AML-193 (cell line): ENCODE measurements at regions not wholly inside any gene's neighbourhood (a gene's known extent, or its start where the extent isn't known, plus 50 kb on each side); places are given as distances from the start of the nearest gene placed in this dataset.

ENCODE experiments used
- DNase-seq, 2 experiments: peaks; one replicate each; lab custom pipeline; 2025; lab: John Stamatoyannopoulos, UW

DNA sequence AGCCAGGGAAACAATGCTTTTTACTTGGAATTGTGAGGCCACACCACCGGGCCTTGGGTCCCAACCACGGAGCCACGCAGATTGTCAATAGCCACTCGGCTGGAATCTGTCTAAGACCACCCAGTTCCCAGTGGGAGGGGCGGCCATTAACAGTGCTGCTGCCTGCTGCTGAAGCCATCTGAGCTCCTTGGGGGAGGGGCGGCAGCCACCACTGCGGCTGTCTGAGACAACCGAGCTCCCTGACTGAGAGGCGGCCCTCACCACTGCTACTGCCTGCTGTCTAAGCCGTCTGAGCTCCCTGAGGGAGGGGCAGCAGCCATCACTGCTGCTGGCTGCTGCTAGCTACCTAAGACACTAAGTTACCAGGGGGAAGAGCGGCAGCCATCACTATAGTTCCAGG lies 64.3 kb downstream of the DMRTA2 start:
- no peak for DNase-seq

DNA sequence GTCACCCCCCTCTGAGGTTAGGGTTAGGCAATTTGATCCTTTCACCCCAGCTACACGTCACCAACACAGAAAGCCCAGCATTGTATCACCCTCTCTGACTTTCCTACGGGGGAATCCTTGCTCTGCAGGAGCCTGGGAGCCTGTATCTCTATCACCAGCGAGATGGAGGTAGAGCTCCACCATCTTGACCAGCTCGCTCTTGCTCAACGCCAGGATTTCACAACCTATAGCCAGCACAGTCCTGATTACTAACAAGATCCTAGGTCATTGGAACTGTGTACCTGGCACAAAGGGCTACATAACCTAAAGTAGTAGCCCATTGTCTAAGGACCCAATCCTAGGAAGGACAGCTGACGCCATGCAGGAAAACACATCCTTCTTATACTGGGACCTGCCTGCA lies 66.1 kb downstream of the DMRTA2 start:
- no peak for DNase-seq

DNA sequence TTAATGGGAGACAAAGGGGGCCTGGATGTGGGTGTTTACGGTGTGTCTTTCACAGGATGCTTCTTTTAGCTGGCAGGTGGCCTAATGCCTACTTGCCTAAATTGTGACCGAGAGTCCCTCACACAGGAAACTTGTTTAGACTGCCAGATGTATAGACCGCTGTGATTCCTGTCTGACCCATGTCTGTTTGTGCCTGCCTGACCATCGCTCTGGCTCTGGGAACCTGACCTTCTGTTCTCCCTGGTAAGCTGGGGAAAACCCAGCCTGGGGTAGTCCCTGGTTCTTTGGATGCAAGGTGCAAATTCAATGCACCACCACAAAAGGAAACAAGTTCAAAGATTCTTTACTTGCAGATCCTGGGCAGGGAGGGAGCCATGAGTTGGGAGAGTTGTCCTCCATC lies 68.4 kb downstream of the DMRTA2 start:
- no peak for DNase-seq

DNA sequence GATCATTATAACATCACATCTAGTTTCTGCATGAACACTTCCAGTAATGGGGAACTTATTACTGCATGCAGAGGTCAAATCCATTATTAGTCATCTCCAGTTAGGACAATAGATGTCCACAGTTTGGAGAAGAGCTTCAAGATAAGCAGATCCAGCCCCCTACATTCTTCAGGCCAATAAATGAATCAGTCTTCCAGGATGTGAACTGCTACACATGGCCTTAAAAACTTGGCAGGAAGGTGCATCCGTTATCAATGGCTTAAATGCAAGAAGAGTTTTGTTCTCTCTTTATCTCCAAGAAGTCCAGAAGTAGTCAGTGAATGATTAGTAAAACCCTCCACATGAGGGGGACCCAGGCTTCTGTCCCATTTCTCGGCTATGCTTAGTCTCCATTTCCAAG lies 70.8 kb downstream of the DMRTA2 start:
- no peak for DNase-seq

DNA sequence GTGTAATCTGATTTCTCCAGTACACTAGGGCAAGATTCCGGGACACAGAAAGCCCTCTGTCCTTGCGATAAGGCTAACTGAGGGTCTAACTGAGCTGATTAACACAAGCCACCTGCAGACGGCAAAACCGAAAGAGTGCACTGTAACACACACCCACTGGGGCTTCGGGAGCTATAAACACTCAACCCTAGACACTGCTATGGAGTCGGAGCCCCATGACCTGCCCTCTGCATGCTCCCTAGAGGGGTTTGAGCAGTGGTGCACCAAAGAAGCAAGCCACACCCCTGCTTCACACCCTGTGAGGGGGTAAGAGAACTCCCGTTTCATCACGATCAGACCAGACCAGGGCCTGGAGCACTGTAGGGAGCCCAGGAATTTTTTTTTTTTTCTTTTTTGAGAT lies 72.4 kb downstream of the DMRTA2 start:
- DNase-seq = no peak

DNA sequence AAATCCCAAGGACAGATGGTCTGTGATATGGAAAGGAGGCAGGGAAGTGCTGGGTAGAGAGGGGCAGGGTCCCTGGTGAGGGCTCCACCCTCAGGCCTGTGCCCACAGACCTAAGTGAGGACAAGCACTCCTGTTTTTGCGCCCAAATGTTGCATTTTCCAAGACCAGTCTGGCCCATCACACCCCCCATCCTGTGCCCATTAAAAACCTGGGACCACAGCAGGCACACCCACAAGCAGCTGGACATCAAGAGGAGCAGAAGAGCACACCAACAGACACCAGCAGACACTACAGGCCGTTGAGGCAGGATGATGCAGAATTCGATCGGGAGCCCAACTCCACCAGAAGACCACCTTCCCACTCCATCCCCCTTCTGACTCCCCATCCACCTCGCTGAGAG lies 72.8 kb downstream of the DMRTA2 start:
- DNase-seq = no peak

DNA sequence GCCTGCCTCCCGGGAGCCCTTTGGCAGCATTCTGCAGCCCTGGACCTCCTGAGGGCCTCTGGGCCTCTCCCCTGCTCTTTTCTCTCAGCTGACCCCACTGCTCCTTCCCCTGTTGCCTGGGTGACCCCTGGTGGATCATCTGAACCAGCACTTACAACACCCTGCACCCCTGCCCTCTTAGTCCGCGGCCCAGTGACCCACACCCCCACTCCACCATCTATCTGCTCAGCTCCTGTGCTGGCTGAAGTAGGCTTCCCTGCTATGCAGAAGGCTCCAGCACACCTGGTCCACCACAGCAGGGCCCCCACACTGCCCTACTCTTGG lies 74.0 kb downstream of the DMRTA2 start:
- no peak for DNase-seq

DNA sequence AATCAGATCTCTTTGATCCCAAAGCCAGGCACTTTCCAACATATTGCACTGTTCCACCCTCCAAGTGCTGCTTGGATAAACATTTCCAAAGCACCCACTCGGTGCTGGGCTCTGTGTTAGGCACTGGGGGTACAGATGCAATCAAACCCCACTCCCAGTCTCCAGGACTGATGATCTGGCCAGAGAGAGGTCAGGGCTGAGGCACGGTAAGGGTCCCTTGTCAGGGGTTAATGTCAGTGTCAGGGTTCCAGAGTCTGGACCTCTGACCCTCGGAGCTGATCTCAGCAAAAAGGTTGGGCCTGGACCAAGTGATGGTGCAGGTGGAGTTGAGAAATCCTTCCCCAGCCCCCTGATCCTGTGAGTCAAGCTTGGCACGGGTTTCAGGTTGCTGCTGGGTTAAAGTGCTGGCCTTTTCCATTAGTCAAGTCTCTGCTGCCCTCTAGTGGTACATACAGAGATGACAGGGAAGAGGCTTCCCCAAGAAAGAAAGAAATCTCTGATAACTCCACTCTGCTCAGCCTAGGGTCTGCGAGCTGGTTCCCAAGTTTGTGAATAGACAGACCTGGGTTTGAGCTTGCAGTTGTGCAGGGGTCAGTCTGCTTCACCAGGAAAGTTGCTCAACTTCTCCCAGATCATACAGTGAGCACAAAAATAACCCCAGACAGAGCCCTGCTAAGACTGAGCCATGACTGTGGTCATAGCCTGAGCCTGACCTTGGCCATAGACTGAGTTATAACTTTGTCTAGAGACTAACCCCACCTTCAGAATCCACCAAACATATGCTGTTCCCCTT lies 74.6 kb downstream of the DMRTA2 start:
- DNase-seq = peak; percentile 36 to 46

DNA sequence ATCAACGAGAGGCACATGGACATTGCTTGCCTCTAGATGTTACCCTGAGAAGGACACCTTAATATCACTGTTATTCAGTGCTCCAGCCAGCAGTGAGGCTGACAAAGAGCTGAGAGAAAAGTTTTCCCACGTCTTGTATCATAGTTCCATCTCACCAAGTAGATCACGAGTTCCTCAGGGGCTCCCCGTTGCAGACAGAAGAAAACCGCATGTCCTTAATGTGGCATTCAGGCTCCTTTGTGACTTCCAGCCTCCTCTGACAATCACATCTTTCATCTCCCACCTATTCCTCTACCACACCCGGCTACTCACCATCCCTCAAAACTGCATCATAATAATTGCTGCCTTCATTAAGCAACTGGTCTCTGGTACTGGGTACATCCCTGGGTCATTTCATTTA lies 75.3 kb downstream of the DMRTA2 start:
- no peak for DNase-seq

DNA sequence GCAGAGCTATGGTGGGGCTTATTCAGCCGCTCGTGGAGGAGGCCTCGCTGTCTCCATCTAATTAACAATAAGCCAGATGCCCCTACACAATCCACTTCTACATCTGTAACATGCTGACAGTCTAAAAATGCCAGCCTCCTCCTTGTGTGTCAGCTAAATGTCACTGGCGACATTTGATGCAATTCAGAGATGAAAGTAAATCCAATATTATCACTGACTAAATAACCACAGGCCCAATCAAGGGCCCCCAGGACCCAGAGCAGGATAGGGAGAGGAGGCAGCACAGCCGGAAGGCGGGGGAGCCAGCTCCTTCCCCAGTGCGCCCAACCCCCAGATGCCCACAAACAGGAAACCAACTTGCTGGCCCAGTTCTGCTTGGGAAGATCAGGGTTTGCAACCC lies 76.6 kb downstream of the DMRTA2 start:
- no peak for DNase-seq

DNA sequence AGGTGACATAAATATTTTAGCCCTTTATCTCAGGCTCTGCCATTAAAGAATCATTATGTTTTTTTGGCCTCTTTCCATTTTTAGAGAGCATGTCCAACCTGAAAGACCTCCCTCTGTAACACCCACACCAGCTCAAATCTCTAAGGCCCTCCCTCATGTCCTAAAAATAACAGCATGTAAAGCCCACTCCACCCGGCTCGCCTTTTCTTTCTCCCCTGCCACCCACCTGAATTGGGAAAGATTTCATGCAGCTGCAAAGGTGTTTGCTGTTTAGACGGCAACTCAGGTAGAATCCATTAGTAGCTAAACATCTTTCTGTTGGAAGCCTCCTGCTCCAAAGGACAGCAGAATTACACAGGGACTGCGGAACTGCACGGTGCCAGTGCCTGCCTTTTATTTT lies 79.9 kb downstream of the DMRTA2 start:
- no peak for DNase-seq

DNA sequence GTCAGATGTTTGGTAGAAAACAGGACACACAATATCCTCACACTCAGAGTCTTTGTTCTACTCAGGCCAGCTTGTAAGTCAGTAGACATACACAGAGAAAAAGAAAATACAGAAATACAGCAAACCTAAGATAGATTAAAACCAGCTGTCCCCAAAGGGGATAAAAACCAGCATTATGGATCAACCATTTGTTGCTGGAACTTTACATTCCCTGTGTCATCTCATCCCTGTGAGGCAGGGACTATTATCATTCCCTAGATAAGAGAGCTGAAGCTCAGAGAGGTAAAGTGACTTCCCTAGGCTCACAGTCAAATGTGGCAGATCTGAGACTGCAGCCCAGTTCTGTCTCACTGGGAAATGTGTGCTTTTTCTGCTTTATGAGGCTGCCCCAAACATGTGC lies 80.7 kb downstream of the DMRTA2 start:
- no peak for DNase-seq

DNA sequence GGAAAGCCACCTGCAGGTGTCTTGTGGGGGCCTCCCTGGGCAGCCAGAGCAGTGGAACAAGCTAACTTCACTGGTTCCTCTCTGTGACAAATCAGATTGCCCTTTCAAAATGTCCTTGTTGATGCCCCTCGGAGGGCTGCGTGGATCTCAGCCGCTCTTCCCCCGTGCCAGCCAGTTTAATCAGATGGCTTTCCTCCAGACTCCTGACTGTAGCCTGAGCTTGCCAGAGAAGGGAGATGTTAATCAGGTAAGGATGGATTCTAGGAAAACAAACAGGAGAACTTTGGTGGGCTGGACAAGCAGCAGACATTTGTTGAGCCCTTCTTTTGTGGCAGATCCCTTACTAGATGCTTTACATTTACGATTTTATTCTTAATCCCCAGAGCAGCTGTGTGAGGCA lies 88.2 kb downstream of the DMRTA2 start:
- no peak for DNase-seq

DNA sequence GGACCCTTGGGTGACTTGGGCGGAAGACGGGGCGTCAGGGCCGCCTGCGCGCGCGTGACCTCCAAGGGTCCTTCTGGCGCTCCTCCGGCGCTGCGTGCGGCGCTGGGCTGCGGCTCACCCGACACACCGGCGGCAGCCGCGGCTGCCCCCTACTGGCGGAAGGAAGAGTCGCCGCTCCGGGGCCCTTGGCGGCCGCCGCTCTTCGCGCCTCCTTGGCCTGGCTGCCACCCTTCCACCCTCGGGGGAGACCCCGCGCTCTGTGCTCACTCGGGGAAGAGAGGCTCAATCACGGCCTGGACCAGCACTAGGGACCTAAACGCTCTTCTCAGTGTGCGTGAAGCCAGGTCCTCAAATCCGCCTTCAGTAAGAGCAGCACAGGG lies 89.7 kb downstream of the DMRTA2 start:
- DNase-seq = no peak

DNA sequence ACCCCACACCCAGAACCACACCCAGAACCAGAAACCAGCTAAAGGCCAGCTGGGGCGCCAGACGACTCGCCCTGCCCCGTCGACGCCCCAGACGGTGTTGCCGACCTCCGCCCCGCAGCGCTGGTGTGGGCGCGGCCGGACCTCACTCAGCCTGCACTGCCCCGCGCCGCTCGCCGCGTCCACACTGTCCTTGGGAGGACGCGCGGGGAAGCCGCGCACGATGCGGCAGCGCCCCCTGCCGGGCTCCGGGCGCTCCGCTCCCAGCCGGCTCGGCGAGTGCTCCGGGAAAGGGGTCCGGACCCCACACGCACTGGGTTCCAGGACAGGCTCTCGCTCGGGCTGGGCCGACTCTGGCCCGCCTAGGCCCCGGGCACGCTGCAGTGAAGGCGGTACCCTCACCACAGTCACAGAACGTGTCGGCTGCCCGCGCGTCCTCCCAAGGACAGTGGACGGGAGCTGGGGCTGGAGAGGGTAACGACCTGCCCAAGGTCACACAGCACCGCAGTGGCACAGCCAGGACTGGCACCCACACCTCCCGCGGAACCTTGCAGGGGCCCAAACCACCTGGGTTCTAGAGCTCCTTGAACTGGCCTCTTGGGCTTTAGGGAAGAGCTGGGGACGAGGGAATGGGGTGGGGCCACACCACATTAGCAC lies 90.2 kb downstream of the DMRTA2 start:
- no peak for DNase-seq

DNA sequence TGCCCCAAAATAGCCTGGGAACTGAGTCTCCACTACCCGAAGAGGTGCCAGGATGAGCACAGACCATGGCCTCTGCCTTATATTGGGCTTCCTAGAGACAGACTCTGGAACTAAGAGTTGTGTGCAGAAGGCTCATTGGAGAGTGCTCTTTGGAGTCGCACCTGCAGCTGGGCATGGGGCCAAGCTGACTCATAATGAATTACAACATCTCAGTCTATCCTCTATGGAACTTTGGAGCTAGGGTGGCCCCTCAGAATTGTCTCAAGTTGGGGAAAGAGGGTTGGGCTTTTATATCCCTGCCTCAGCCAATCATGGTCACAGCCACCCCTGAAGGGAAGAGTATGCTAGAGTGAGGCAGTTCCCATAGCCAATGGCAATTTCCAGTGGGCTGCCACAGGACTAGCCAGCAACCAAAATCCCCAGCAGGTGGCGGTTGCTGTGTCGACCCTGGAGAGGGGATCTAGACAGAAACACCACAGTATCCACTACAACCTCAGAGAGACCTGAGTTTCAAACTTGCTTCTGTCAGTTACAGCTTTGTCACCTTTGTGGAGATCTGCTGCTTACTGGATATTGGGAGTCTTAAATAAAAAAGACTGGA lies 93.8 kb downstream of the DMRTA2 start:
- no peak for DNase-seq

DNA sequence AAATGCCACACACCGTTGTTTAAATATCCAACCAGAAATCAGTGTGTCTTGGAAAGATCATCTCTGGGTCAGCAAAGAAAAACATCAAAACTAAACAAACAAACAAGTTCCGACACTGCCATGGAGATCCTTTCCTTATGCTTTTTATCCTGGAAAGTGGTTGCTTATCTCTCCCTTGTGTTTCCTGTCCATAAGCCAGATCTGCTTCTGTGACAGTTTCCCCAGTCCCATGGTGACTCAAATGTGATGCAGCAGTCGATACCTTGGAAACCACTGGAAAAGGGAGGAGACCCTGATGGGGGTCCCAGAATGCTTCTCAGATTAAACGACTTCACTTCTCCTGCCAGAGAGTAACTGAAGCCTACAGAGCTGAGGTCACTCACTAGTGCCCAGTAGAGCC lies 94.7 kb downstream of the DMRTA2 start:
- DNase-seq = no peak

DNA sequence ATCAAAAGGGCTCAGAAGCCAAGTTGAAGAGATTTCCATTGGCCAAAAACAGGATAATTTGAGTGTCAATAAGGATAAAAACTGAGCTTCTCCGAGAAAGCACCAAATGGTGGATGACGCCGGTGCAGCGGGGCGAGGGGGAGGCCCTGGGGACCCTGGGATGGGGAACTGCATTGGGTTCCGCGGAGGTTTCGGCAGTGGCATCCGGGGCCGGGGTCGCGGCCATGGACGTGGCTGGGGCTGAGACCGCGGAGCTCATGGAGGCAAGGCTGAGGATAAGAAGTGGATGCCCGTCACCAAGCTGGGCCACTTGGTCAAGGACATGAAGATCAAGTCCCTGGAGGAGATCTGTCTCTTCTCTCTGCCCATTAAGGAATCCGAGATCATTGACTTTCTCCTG lies 97.2 kb downstream of the DMRTA2 start:
- no peak for DNase-seq

DNA sequence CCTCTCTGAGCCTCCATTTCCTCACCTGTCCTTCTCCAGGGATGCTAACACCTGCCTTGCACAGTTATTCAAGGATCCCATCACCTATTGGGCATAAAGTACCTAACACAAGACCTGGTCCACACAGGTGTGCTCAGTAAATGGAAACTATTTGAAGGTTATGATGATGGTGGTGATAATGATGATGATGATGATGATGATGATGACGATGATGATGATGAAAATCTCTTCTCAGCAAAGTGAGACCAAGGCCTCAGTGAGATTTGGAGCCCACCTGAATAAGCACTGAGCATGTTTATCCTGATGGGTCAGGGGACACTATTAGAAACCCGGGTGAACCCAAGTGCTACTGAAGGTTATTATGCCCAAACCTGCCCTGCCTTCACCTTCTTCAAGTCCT lies 100.7 kb downstream of the DMRTA2 start:
- no peak for DNase-seq

DNA sequence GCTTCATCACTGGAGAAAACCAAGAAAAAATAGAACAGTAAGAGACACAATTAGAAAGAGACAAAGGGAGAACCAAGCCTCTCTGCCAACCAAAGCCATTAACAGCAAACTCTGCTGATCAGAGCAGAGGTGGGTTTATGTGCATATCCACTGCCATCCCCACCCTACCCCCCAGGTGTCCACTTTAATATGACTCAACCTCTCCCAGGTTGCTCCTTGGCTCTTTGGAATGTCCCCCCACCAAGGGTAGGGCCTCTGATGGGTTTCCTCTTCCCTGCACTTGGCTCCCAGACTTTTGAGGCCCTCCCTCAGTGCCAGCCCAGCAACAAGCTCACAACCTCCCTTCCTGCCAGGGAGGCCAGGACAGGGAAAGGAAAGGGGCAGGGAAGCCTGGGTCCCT lies 104.8 kb downstream of the DMRTA2 start:
- DNase-seq = no peak

DNA sequence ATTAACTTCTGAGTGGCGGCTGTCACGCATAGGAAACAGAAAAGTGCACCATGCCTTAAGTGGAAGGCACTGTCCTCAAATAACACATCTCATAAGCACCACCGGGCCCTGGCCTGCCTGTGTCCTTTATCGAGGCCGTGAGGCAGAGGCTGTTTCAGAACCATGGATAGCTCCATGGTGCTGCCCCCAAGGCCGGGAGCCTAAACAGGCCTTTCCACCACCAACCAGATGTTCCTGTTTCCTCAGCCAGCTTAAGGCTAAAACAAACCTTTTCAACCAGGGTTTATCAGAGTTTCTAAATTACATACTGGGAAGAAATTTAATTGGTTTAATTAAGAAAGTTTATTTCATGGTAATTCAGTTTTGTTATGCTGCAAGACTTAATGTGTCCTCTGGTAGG lies 114.4 kb downstream of the DMRTA2 start:
- DNase-seq = no peak

DNA sequence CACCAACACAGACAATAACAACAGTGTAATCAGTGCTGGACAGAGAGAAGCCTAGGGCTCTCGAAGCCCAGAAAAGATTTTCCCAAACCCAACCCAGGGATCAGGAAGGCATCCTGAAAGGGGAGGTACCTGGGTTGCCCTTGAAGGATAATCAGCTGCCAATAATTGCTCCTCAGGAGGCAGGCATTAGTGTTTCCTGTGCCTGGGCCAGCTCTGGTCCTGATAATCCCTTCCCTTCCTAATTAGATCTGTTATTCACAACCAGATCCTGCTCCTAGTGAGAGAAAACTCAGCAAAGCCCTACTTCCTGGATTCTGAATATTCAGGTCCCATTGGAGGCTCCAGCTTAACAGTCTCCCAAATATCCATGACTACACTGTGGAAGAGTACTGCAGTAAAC lies 117.4 kb downstream of the DMRTA2 start:
- DNase-seq = no peak

DNA sequence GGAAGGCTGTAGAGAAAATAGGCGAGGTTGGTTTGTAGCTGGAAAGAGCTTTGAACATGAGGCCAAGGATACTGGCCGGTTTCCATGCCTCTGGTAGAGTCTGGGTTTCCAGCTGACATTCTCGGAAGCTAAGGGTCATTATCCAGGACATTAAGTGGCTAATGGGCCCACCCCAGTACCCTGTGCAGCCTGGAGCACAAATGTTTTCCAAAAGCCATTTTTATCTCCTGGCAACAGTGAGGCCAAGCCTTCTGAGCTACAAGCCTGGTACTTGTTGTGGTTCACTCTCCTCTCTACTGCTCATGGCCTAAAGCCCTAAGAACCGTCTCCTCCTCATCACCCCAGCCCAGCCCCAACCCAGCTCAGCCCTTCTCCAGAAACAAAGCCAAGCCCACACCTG lies 122.9 kb downstream of the DMRTA2 start:
- DNase-seq = no peak

DNA sequence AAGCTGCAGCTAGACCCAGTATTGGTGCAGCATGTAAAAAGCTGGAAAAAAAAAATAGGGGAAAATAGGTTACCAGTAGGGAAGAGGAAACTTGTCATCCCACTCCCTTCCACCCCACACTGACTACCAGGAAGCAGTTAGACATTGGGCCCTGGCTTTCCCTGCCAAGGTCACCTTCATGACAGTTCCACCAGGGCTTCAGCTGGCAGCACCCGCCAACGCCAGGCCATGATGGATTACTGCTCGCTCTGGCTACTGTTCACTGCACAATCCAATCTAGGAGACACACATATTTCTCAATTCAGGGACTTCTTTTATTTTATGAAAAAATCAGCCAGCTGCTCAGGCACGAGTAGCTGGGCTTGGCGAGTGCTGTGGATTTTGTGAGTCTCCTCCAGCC lies 127.7 kb downstream of the DMRTA2 start:
- DNase-seq = no peak
